IMR-90 (cell line): ENCODE measurements at regions not wholly inside any gene's neighbourhood (a gene's known extent, or its start where the extent isn't known, plus 50 kb on each side); places are given as distances from the start of the nearest gene placed in this dataset.

Source experiments
- ATAC-seq: fragments of 200-7000 bp; cut with Tn5 transposase; 2 replicates; pipeline ENCODE4 v1.9.1; 2020; ENCODE audit warnings: low read depth, mild to moderate bottlenecking, moderate library complexity
- BruUV-seq: library from RNA; stranded (reverse); fragments of 400-500 nt; replicated peaks from 2 replicates; lab custom pipeline; 2021; lab: Mats Ljungman, UMichigan
- CTCF ChIA-PET: fragments of 300-600 bp; formaldehyde crosslinking; extraction: SDS; loops from one replicate; lab custom pipeline; 2021; ENCODE audit warnings: antibody characterized with exemption; lab: Yijun Ruan, JAX
- POLR2A ChIA-PET: fragments of 300-600 bp; sonication (Branson Sonifier 250); formaldehyde crosslinking; loops from one replicate; lab custom pipeline; 2022; ENCODE audit warnings: antibody characterized with exemption; ENCODE audit not compliant: unreplicated experiment; lab: Charles Lee
- DNase-seq: peaks from one replicate; pipeline ENCODE4 v3.0.0; 2013
- H2AFZ ChIP-seq: replicated peaks from 2 replicates; pipeline ENCODE3; 2013; ENCODE audit warnings: low read length, mild to moderate bottlenecking; ENCODE audit not compliant: poor library complexity
- H2AK5ac ChIP-seq: 2 replicates; pipeline ENCODE4 v1.6.1; 2013; ENCODE audit warnings: low read depth, low read length, inconsistent platforms
- H2AK9ac ChIP-seq: replicated peaks from 2 replicates; pipeline ENCODE3; 2013; ENCODE audit warnings: mild to moderate bottlenecking, low read depth, low read length, moderate library complexity; ENCODE audit not compliant: poor library complexity
- H2BK120ac ChIP-seq: 2 replicates; pipeline ENCODE4 v1.6.1; 2013; ENCODE audit warnings: low read depth, low read length, inconsistent platforms
- H2BK15ac ChIP-seq: 3 replicates; pipeline ENCODE4 v1.6.1; 2013; ENCODE audit warnings: low read depth, low read length, inconsistent platforms
- H2BK20ac ChIP-seq: 2 replicates; pipeline ENCODE4 v1.6.1; 2013; ENCODE audit warnings: low read depth, mild to moderate bottlenecking, inconsistent platforms, low read length, moderate library complexity
- H2BK5ac ChIP-seq: 2 replicates; pipeline ENCODE4 v1.6.1; 2013; ENCODE audit warnings: mild to moderate bottlenecking, low read depth, low read length, inconsistent platforms; ENCODE audit not compliant: poor library complexity, severe bottlenecking
- H3K14ac ChIP-seq: replicated peaks from 2 replicates; pipeline ENCODE4 v1.6.1; 2013; ENCODE audit warnings: low read depth, low read length, inconsistent platforms
- H3K18ac ChIP-seq: 2 replicates; pipeline ENCODE4 v1.6.1; 2013; ENCODE audit warnings: low read depth, low read length, control low read depth
- H3K23ac ChIP-seq: 2 replicates; pipeline ENCODE4 v1.6.1; 2013; ENCODE audit warnings: low read depth, low read length, inconsistent platforms
- H3K27ac ChIP-seq: 2 replicates; pipeline ENCODE4 v1.5.1; 2013; ENCODE audit warnings: mild to moderate bottlenecking, control low read depth, low read length; ENCODE audit not compliant: insufficient read depth
- H3K27me3 ChIP-seq: 2 replicates; pipeline ENCODE4 v1.6.1; 2013; ENCODE audit warnings: low read length; ENCODE audit not compliant: control insufficient read depth, insufficient read depth
- H3K36me3 ChIP-seq: 2 replicates; pipeline ENCODE4 v1.6.1; 2013; ENCODE audit warnings: low read length, mixed read lengths; ENCODE audit not compliant: control insufficient read depth, insufficient read depth
- H3K4ac ChIP-seq: 2 replicates; pipeline ENCODE4 v1.6.1; 2013; ENCODE audit warnings: low read depth, low read length, inconsistent platforms
- H3K4me1 ChIP-seq: 2 replicates; pipeline ENCODE4 v1.6.1; 2013; ENCODE audit warnings: low read length, mixed read lengths; ENCODE audit not compliant: control insufficient read depth, insufficient read depth
- H3K4me2 ChIP-seq: 2 replicates; pipeline ENCODE4 v1.6.1; 2013; ENCODE audit warnings: low read depth, mild to moderate bottlenecking, control low read depth, low read length, moderate library complexity
- H3K4me3 ChIP-seq: 2 replicates; pipeline ENCODE4 v1.5.1; 2013; ENCODE audit warnings: low read depth, mild to moderate bottlenecking, control low read depth, low read length, moderate library complexity; ENCODE audit not compliant: insufficient read depth
- H3K56ac ChIP-seq: 2 replicates; pipeline ENCODE4 v1.6.1; 2013; ENCODE audit warnings: low read length, inconsistent platforms; ENCODE audit not compliant: insufficient read depth; ENCODE audit errors: extremely low read depth
- H3K79me1 ChIP-seq, 2 experiments: 2 replicates each; pipeline ENCODE4 v1.6.1; 2013; ENCODE audit warnings: low read length in 2 of 2, inconsistent platforms in 1 of 2, low read depth in 1 of 2
- H3K9ac ChIP-seq: 2 replicates; pipeline ENCODE4 v1.6.1; 2013; ENCODE audit warnings: low read depth, low read length, control low read depth
- H3K9me1 ChIP-seq: 2 replicates; pipeline ENCODE4 v1.6.1; 2013; ENCODE audit warnings: low read length, inconsistent platforms; ENCODE audit not compliant: insufficient read depth
- H3K9me3 ChIP-seq: 2 replicates; pipeline ENCODE4 v1.6.1; 2013; ENCODE audit warnings: low read length; ENCODE audit not compliant: control insufficient read depth, insufficient read depth
- H4K20me1 ChIP-seq: 2 replicates; pipeline ENCODE4 v1.6.1; 2013; ENCODE audit warnings: low read length, inconsistent platforms; ENCODE audit not compliant: insufficient read depth
- H4K5ac ChIP-seq: 2 replicates; pipeline ENCODE4 v1.6.1; 2013; ENCODE audit warnings: mild to moderate bottlenecking, low read depth, low read length, control low read depth
- H4K8ac ChIP-seq, 2 experiments: 2 replicates each; pipeline ENCODE4 v1.6.1; 2013; ENCODE audit warnings: low read depth in 2 of 2, low read length in 2 of 2, control low read depth in 1 of 2, inconsistent platforms in 1 of 2
- H4K91ac ChIP-seq: 2 replicates; pipeline ENCODE4 v1.6.1; 2013; ENCODE audit warnings: low read depth, low read length, inconsistent platforms; ENCODE audit not compliant: insufficient read depth
- BHLHE40 ChIP-seq: fragments of 150-350 bp; IDR thresholded peaks from 2 replicates; pipeline ENCODE4 v1.6.1; 2016; ENCODE audit warnings: mild to moderate bottlenecking, low read depth, low read length
- CEBPB ChIP-seq: IDR thresholded peaks from 2 replicates; pipeline ENCODE4 v1.6.1; 2012; ENCODE audit warnings: low read depth, low read length, improper control_type of control experiment
- CHD1 ChIP-seq: IDR thresholded peaks from 2 replicates; pipeline ENCODE4 v1.6.1; 2012; ENCODE audit warnings: low read depth, low read length, improper control_type of control experiment
- CTCF ChIP-seq: conservative IDR thresholded peaks from 2 replicates; pipeline ENCODE4 v1.5.1; 2012; ENCODE audit warnings: mild to moderate bottlenecking, low read depth, low read length, improper control_type of control experiment
- FOS ChIP-seq: fragments of 150-350 bp; IDR thresholded peaks from 2 replicates; pipeline ENCODE4 v1.6.1; 2016; ENCODE audit warnings: low read depth, low read length
- MAFK ChIP-seq: IDR thresholded peaks from 2 replicates; pipeline ENCODE4 v1.6.1; 2012; ENCODE audit warnings: low read depth, low read length, improper control_type of control experiment
- MAZ ChIP-seq: IDR thresholded peaks from 2 replicates; pipeline ENCODE4 v1.6.1; 2012; ENCODE audit warnings: low read depth, mild to moderate bottlenecking, low read length, improper control_type of control experiment, moderate library complexity, borderline replicate concordance
- MXI1 ChIP-seq: IDR thresholded peaks from 2 replicates; pipeline ENCODE4 v1.6.1; 2012; ENCODE audit warnings: low read depth, mild to moderate bottlenecking, low read length, moderate library complexity, borderline replicate concordance
- NFE2L2 ChIP-seq: fragments of 150-350 bp; IDR thresholded peaks from 2 replicates; pipeline ENCODE4 v1.6.1; 2016; ENCODE audit warnings: low read depth, mild to moderate bottlenecking, low read length
- POLR2A ChIP-seq: IDR thresholded peaks from 2 replicates; pipeline ENCODE4 v1.6.1; 2012; ENCODE audit warnings: mild to moderate bottlenecking, low read depth, low read length
- RAD21 ChIP-seq: IDR thresholded peaks from 2 replicates; pipeline ENCODE4 v1.6.1; 2012; ENCODE audit warnings: low read length, improper control_type of control experiment
- RCOR1 ChIP-seq: IDR thresholded peaks from 2 replicates; pipeline ENCODE4 v1.6.1; 2012; ENCODE audit warnings: mild to moderate bottlenecking, low read length, improper control_type of control experiment; ENCODE audit not compliant: insufficient replicate concordance
- RFX5 ChIP-seq: IDR thresholded peaks from 2 replicates; pipeline ENCODE4 v1.8.0; 2012; ENCODE audit warnings: low read depth, mild to moderate bottlenecking, low read length, moderate library complexity
- SMC3 ChIP-seq: fragments of 150-350 bp; IDR thresholded peaks from 2 replicates; pipeline ENCODE4 v1.6.1; 2016; ENCODE audit warnings: low read depth, mild to moderate bottlenecking, antibody characterized with exemption, low read length, moderate library complexity
- WGBS, 2 experiments: methylation state at CpG; one replicate each; pipeline versions ENCODE4 v1.1.5 to v1.1.7; 2013; ENCODE audit warnings: missing lambda C conversion rate in 2 of 2; ENCODE audit not compliant: insufficient read length in 1 of 2; ENCODE audit errors: extremely low coverage in 2 of 2; 5-methylcytosine and 5-hydroxymethylcytosine counted together
- dilution Hi-C: fragments of 300-500 bp; cut with HindIII; formaldehyde crosslinking; loops from one replicate; pipeline ENCODE4 v1.14.3; 2018; ENCODE audit warnings: low sequenced_read_pairs; ENCODE audit not compliant: unreplicated experiment
- in situ Hi-C: fragments of 300-500 bp; cut with MboI; formaldehyde crosslinking; loops from 3 replicates; pipeline ENCODE4 v1.14.3; 2019; ENCODE audit warnings: low sequenced_read_pairs, inconsistent platforms, mixed read lengths
- intact Hi-C: fragments of 100-400 bp; cut with micrococcal nuclease; formaldehyde crosslinking; loops from 2 replicates; pipeline ENCODE4 v1.10.0; 2022
- TF ChIP-seq, protein P1 (sequence below): fragments of 150-350 bp; IDR thresholded peaks from 2 replicates; pipeline ENCODE4 v1.6.1; 2016; ENCODE audit warnings: low read depth, mild to moderate bottlenecking, low read length, moderate library complexity, borderline replicate concordance
- TF ChIP-seq, protein P2 (sequence below): fragments of 150-350 bp; IDR thresholded peaks from 2 replicates; pipeline ENCODE4 v1.6.1; 2017; ENCODE audit warnings: mild to moderate bottlenecking, antibody characterized with exemption, low read length, low read depth

- no TSS peak for BruUV-seq
- Histone ChIP-seq H4K5ac (no peak overlapping the region), H3K56ac (no peak overlapping the region), H3K4ac (no peak overlapping the region), H2BK20ac (no peak overlapping the region), H2BK15ac (no peak overlapping the region), H3K4me1 (no peaks in the 10 kb centered on the region), H2AK9ac (no peak overlapping the region), H4K91ac (no peak overlapping the region), H3K14ac (no peak overlapping the region), H3K9ac (no peak overlapping the region), H2BK5ac (no peak overlapping the region), H3K9me1 (no peaks in the 10 kb centered on the region), H3K4me3 (no peak overlapping the region), H3K4me2 (no peak overlapping the region), H2AK5ac (no peak overlapping the region), H2BK120ac (no peak overlapping the region), H4K8ac (no peak overlapping the region), H3K79me1 (no peaks in the 10 kb centered on the region), H3K27me3 (no peaks in the 10 kb centered on the region), H3K9me3 (no peaks in the 10 kb centered on the region; the same call in none of the 2 replicates), H3K27ac (no peak overlapping the region), H2AFZ (no peak overlapping the region), H3K18ac (no peak overlapping the region), H3K36me3 (no peaks in the 10 kb centered on the region), H3K23ac (no peak overlapping the region), H4K20me1 (no peaks in the 10 kb centered on the region)
- intact Hi-C loops: loop anchor here (10.0 kb wide), 1 partner anchor 229 kb away; no protein-coding TSS in a partner anchor
- ATAC-seq: no peak
- CTCF ChIA-PET: no interaction called here
- dilution Hi-C loops: no loop called here
- WGBS, 2 experiments: 63% methylated on average over 1 of the region's 4 CpGs; no CpG with 5 or more reads in 1 of the 2 experiments
- POLR2A ChIA-PET: no interaction called here
- TF ChIP-seq MAZ (no peak), MAFK (no peak), POLR2A (no peak), CEBPB (no peak), BHLHE40 (no peak), RAD21 (no peak), CHD1 (no peak), FOS (no peak), RCOR1 (no peak), MXI1 (no peak), NFE2L2 (no peak), CTCF (no peak), SMC3 (no peak), RFX5 (no peak)
- TF ChIP-seq, protein P1, sequence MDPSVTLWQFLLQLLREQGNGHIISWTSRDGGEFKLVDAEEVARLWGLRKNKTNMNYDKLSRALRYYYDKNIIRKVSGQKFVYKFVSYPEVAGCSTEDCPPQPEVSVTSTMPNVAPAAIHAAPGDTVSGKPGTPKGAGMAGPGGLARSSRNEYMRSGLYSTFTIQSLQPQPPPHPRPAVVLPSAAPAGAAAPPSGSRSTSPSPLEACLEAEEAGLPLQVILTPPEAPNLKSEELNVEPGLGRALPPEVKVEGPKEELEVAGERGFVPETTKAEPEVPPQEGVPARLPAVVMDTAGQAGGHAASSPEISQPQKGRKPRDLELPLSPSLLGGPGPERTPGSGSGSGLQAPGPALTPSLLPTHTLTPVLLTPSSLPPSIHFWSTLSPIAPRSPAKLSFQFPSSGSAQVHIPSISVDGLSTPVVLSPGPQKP: no peak
- TF ChIP-seq, protein P2, sequence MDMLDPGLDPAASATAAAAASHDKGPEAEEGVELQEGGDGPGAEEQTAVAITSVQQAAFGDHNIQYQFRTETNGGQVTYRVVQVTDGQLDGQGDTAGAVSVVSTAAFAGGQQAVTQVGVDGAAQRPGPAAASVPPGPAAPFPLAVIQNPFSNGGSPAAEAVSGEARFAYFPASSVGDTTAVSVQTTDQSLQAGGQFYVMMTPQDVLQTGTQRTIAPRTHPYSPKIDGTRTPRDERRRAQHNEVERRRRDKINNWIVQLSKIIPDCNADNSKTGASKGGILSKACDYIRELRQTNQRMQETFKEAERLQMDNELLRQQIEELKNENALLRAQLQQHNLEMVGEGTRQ: no peak
- in situ Hi-C loops: no loop called here
- DNase-seq: no peak
Observed at GRCh38 chr1:236343246-236343870, 50.7 kb upstream of the EDARADD start.
